Breast epithelium (tissue), 4 donors: ENCODE measurements at regions not wholly inside any gene's neighbourhood (a gene's known extent, or its start where the extent isn't known, plus 50 kb on each side); places are given as distances from the start of the nearest gene placed in this dataset.

Experiments used
- DNase-seq, 2 donors: peaks; one replicate each; pipeline ENCODE4 v3.0.0-alpha.2; 2019; ENCODE audit warnings: low spot score in 2 of 2
- H3K27ac ChIP-seq, 2 donors: fragments of 200-600 bp; sonication (generic) in 1 of 2; one replicate each; pipeline ENCODE4 v1.5.1; 2016 to 2019; ENCODE audit warnings: mild to moderate bottlenecking in 1 of 2
- H3K27me3 ChIP-seq, 2 donors: fragments of 200-600 bp; sonication (generic) in 1 of 2; one replicate each; pipeline versions ENCODE4 v1.5.1 to v1.6.0; 2017 to 2019; ENCODE audit warnings: control low read depth in 1 of 2, mild to moderate bottlenecking in 1 of 2
- H3K36me3 ChIP-seq: fragments of 200-600 bp; one replicate; pipeline ENCODE4 v1.5.1; 2019
- H3K4me1 ChIP-seq, 2 donors: fragments of 200-600 bp; sonication (generic); one replicate each; pipeline ENCODE4 v1.5.1; 2016 to 2019; ENCODE audit warnings: control low read depth in 1 of 2
- H3K4me3 ChIP-seq, 3 donors: fragments of 200-600 bp; sonication (generic); 1 replicate in 2 of 3; 2 replicates in 1 of 3; pipeline ENCODE4 v1.5.1; 2016 to 2019; ENCODE audit warnings: mild to moderate bottlenecking in 3 of 3, moderate library complexity in 2 of 3
- H3K9me3 ChIP-seq, 2 donors: fragments of 200-600 bp; sonication (generic) in 1 of 2; one replicate each; pipeline ENCODE4 v1.5.1; 2016 to 2019; ENCODE audit warnings: control low read depth in 1 of 2
- CTCF ChIP-seq, 3 donors: fragments of 450-650 bp; IDR thresholded peaks; one replicate each; pipeline ENCODE4 v1.5.1; 2016 to 2017; ENCODE audit warnings: antibody characterized with exemption in 3 of 3, mild to moderate bottlenecking in 3 of 3, moderate library complexity in 3 of 3
- POLR2A ChIP-seq: fragments of 450-650 bp; IDR thresholded peaks from one replicate; pipeline ENCODE4 v1.6.1; 2016; ENCODE audit warnings: antibody characterized with exemption, mild to moderate bottlenecking, moderate library complexity
- POLR2AphosphoS5 ChIP-seq, 3 donors: sonication (generic); formaldehyde crosslinking; IDR thresholded peaks; one replicate each; pipeline ENCODE4 v1.6.1; 2017; ENCODE audit warnings: antibody characterized with exemption in 3 of 3
- intact Hi-C: fragments of 100-400 bp; cut with DNase I; formaldehyde crosslinking; loops from one replicate; pipeline ENCODE4 v1.15.1; 2023; ENCODE audit warnings: low total_unique reads

- no peaks in the 10 kb centered on the region for H3K36me3 ChIP-seq
- H3K27me3 ChIP-seq: no peaks in the 10 kb centered on the region
- H3K4me1 ChIP-seq: no peaks in the 10 kb centered on the region
- intact Hi-C loops: no loop called here
- H3K9me3 ChIP-seq: peaks cover 0 to 10% of the 10 kb centered on the region in 2 donors
- TF ChIP-seq POLR2AphosphoS5 (IDR thresholded peaks at IDR 0.05) (no peak), CTCF (IDR thresholded peaks at IDR 0.05) (no peak), POLR2A (no peak)
- no peak overlapping the region for H3K27ac ChIP-seq
- H3K4me3 ChIP-seq: no peak overlapping the region
- no peak for DNase-seq
These were observed 353.7 kb upstream of the NCAM2 start for GRCh38 chr21:20644552-20644951.

GRCh38 chr21:20645344-20645743 lies 352.9 kb upstream of the NCAM2 start:
- Histone ChIP-seq H3K4me3 (no peak overlapping the region), H3K27ac (no peak overlapping the region), H3K36me3 (no peaks in the 10 kb centered on the region), H3K9me3 (peaks cover 0 to 10% of the 10 kb centered on the region in 2 donors), H3K4me1 (no peaks in the 10 kb centered on the region), H3K27me3 (no peaks in the 10 kb centered on the region)
- TF ChIP-seq POLR2A (no peak), CTCF (IDR thresholded peaks at IDR 0.05) (no peak), POLR2AphosphoS5 (IDR thresholded peaks at IDR 0.05) (no peak)
- DNase-seq: no peak
- intact Hi-C loops: no loop called here

GRCh38 chr21:20646431-20647165 lies 351.6 kb upstream of the NCAM2 start:
- Histone ChIP-seq H3K4me3 (no peak overlapping the region), H3K9me3 (peaks cover 0 to 10% of the 10 kb centered on the region in 2 donors), H3K27me3 (no peaks in the 10 kb centered on the region), H3K4me1 (no peaks in the 10 kb centered on the region), H3K27ac (no peak overlapping the region), H3K36me3 (no peaks in the 10 kb centered on the region)
- no peak for DNase-seq
- TF ChIP-seq POLR2A (no peak), CTCF (IDR thresholded peaks at IDR 0.05) (no peak), POLR2AphosphoS5 (IDR thresholded peaks at IDR 0.05) (no peak)
- intact Hi-C loops: no loop called here

- Histone ChIP-seq H3K9me3 (peaks cover 0 to 10% of the 10 kb centered on the region in 2 donors), H3K4me3 (no peak overlapping the region), H3K27ac (no peak overlapping the region), H3K27me3 (no peaks in the 10 kb centered on the region), H3K4me1 (no peaks in the 10 kb centered on the region), H3K36me3 (no peaks in the 10 kb centered on the region)
- TF ChIP-seq POLR2AphosphoS5 (IDR thresholded peaks at IDR 0.05): no peak
- TF ChIP-seq CTCF (IDR thresholded peaks at IDR 0.05): no peak
- no peak for TF ChIP-seq POLR2A
- intact Hi-C loops: no loop called here
- no peak for DNase-seq
These were observed 350.6 kb upstream of the NCAM2 start for GRCh38 chr21:20647607-20648006.

GRCh38 chr21:20649231-20649630 lies 349.0 kb upstream of the NCAM2 start:
- intact Hi-C loops: no loop called here
- H3K27me3 ChIP-seq: no peaks in the 10 kb centered on the region
- no peak for DNase-seq
- no peak overlapping the region for H3K4me3 ChIP-seq
- no peaks in the 10 kb centered on the region for H3K4me1 ChIP-seq
- TF ChIP-seq POLR2A (no peak), POLR2AphosphoS5 (IDR thresholded peaks at IDR 0.05) (no peak)
- no peaks in the 10 kb centered on the region for H3K36me3 ChIP-seq
- no peak overlapping the region for H3K27ac ChIP-seq
- peaks cover 0 to 10% of the 10 kb centered on the region in 2 donors for H3K9me3 ChIP-seq
